Lower leg skin (tissue), 4 donors: ENCODE measurements at regions not wholly inside any gene's neighbourhood (a gene's known extent, or its start where the extent isn't known, plus 50 kb on each side); places are given as distances from the start of the nearest gene placed in this dataset.

Source experiments
- DNase-seq, 2 donors: peaks; one replicate each; pipeline ENCODE4 v3.0.0-alpha.2; 2019; ENCODE audit warnings: low spot score in 2 of 2
- H3K4me3 ChIP-seq: fragments of 200-600 bp; sonication (generic); 2 replicates; pipeline ENCODE4 v1.5.1; 2017; ENCODE audit warnings: mild to moderate bottlenecking, low read depth; ENCODE audit not compliant: poor library complexity, severe bottlenecking
- POLR2A ChIP-seq, 2 donors: fragments of 450-650 bp; IDR thresholded peaks; one replicate each; pipeline ENCODE4 v1.6.1; 2016 to 2017; ENCODE audit warnings: antibody characterized with exemption in 2 of 2, mild to moderate bottlenecking in 1 of 2, moderate library complexity in 1 of 2
- WGBS, 2 donors: methylation state at CpG; one replicate each; pipeline ENCODE4 v1.1.5; 2018; 5-methylcytosine and 5-hydroxymethylcytosine counted together
- intact Hi-C: fragments of 100-400 bp; cut with DNase I; formaldehyde crosslinking; loops from one replicate; pipeline ENCODE4 v1.15.0; 2023; ENCODE audit warnings: low total_unique reads
- TF ChIP-seq, protein P1 (sequence below), 3 donors: fragments of 450-650 bp; IDR thresholded peaks; one replicate each; pipeline ENCODE4 v1.5.1; 2016; ENCODE audit warnings: antibody characterized with exemption in 3 of 3, mild to moderate bottlenecking in 3 of 3, moderate library complexity in 2 of 3

DNA sequence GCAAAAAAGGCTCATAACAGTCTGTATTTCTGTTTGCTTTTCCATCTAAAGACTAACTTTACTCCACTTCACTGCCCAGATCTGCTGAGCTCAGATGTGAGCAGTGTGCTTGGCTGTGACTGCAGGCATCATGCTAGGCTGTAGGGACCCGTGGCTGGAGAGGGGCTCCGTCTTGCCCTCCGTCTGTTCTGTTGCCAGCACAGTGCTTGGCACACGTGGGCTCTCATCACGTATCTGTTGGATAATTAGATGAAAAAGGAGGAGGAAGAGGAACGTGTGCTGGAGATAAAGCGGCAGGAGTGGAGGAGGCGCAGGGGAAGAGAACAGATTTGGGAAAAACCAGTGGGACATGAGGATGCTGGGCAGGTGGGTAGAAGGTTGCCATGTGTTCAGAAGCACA, 57.6 kb upstream of the IER3 start:
- TF ChIP-seq POLR2A (IDR thresholded peaks at IDR 0.05): no peak
- TF ChIP-seq, protein P1, sequence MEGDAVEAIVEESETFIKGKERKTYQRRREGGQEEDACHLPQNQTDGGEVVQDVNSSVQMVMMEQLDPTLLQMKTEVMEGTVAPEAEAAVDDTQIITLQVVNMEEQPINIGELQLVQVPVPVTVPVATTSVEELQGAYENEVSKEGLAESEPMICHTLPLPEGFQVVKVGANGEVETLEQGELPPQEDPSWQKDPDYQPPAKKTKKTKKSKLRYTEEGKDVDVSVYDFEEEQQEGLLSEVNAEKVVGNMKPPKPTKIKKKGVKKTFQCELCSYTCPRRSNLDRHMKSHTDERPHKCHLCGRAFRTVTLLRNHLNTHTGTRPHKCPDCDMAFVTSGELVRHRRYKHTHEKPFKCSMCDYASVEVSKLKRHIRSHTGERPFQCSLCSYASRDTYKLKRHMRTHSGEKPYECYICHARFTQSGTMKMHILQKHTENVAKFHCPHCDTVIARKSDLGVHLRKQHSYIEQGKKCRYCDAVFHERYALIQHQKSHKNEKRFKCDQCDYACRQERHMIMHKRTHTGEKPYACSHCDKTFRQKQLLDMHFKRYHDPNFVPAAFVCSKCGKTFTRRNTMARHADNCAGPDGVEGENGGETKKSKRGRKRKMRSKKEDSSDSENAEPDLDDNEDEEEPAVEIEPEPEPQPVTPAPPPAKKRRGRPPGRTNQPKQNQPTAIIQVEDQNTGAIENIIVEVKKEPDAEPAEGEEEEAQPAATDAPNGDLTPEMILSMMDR (IDR thresholded peaks at IDR 0.05): no peak
- no peak for DNase-seq
- WGBS, 2 donors: 86% methylated on average over 8 of the region's 8 CpGs
- intact Hi-C loops: no loop called here
- no peak overlapping the region for H3K4me3 ChIP-seq

DNA sequence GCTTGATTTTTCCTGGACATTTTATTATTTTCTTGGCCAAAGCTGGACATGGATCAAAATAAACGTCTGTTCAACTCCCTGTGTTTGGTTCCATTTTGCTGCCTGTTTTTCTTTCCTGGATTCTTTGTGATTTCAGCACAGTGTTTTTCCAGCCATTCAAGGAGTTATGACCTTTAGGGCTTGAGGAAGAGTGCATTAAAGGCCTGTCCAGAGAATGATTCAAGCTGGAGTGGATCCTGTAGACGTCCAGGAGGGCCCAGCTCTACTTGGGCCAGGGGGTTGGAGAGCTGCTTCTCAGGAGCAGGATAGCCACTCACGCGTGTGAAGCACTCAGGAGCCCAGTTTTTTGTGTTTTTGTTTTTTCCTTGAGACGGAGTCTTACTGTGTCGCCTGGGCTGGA, 56.5 kb upstream of the IER3 start:
- intact Hi-C loops: no loop called here
- no peak overlapping the region for H3K4me3 ChIP-seq
- DNase-seq: no peak
- TF ChIP-seq, protein P1 (IDR thresholded peaks at IDR 0.05): no peak
- TF ChIP-seq POLR2A (IDR thresholded peaks at IDR 0.05): no peak
- WGBS, 2 donors: 73 to 82% methylated on average over 6 of the region's 6 CpGs

DNA sequence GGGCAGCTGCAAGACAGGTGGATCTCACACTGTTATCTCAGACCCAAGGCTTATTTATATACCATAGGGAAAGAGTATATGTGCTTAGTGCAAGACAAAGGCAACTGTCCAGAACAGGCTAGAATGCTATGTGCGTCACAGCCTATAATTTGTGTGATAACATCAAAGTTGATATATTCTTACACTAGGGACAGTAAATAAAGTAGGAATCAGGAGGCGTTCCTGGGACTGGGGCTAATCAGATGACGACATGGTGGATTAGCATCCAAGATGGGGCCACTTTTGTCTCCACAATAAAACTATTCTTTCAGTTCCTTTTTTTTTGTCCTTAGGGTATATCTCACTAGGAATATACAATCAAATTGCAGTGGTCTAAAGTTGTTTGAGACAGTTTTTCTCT, 54.9 kb upstream of the IER3 start:
- H3K4me3 ChIP-seq: no peak overlapping the region

DNA sequence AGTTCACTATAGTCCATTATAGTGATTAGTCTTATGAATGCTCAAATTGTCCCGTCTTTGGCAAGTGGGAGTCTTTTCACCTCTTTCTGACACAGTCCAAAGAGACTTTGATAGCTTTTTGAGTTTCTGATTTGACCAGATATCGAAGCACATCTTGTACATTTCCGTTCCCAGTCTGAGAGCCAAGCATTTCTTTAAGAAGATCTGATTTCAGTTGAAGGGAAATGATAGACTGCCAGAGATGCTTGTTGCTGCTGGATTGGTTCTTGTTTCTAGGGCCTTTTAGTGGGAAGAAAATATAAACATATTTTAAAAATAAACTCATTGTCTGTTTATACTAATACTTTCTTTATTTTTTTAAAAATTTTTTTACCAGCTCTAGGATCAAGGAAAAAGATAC, 54.1 kb upstream of the IER3 start:
- no peak overlapping the region for H3K4me3 ChIP-seq
- DNase-seq: no peak
- TF ChIP-seq POLR2A (IDR thresholded peaks at IDR 0.05): no peak
- WGBS, 2 donors: 42 to 46% methylated on average over 3 of the region's 3 CpGs
- intact Hi-C loops: no loop called here

More for the DNA sequence above, 54.9 kb upstream of the IER3 start:
- DNase-seq: no peak
- 60 to 63% methylated on average over 3 of the region's 3 CpGs for WGBS, 2 donors
- TF ChIP-seq POLR2A (IDR thresholded peaks at IDR 0.05): no peak
- TF ChIP-seq, protein P1 (IDR thresholded peaks at IDR 0.05): no peak
- intact Hi-C loops: no loop called here

DNA sequence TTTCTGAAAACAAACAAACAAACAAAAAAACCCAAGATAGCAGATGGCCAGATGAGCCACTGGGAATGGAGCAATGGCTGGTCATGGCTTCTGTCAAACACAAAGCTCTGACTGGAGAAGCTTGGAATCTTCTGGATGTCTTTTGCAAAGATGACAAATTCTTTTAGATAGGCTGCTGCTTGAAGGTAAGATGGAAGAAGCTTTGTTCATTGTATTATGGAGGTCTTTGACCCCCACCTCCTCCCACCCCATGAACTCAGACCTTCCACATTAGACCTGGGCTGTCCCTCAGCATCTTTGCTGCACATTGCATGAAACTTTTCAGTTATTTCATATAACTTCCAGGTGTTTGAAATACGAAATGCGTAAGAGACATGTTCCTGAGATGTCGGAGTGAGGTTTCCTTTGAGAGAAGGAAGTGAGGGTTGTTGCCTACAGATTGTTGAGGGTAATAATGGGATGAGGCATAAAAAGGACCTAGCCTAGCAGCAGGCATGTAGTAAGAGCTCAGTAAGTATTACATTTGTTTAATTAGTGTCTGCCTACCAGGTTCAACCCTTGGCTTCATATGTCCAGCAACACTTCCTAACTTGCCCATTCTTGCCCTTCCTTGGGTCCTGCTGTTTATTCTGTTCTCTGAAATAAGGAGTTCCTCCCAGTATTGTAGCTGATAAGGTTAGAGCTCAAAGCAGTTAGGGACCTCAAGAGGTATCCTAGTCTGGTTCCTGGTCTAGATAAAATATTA, 51.4 kb upstream of the IER3 start:
- WGBS, 2 donors: 87 to 92% methylated on average over 3 of the region's 3 CpGs

More for the DNA sequence above, 51.4 kb upstream of the IER3 start:
- intact Hi-C loops: no loop called here
- no peak for DNase-seq
- TF ChIP-seq, protein P1 (IDR thresholded peaks at IDR 0.05): no peak
- TF ChIP-seq POLR2A (IDR thresholded peaks at IDR 0.05): no peak
- H3K4me3 ChIP-seq: no peak overlapping the region
